ENCODE measurements at regions not wholly inside any gene's neighbourhood (a gene's known extent, or its start where the extent isn't known, plus 50 kb on each side); places are given as distances from the start of the nearest gene placed in this dataset.

- 50% methylated on average over 1 of the region's 2 CpGs for WGBS (ENCODE audit: insufficient coverage)
- no peak overlapping the region for H2AFZ ChIP-seq (ENCODE audit: insufficient read depth, low read depth, low read length, poor library complexity, severe bottlenecking)
- POLR2A ChIA-PET = no interaction called here
- no peaks in the 10 kb centered on the region for H4K20me1 ChIP-seq (ENCODE audit: control insufficient read depth, insufficient read depth, low read length, poor library complexity, severe bottlenecking)
- ATAC-seq (ENCODE audit: low read depth) (no peak), DNase-seq (no peak)
- no peaks in the 10 kb centered on the region for H3K27me3 ChIP-seq (replicated peaks in 1 of 4; ENCODE audit: control extremely low read depth in 1 of 4, control insufficient read depth in 3 of 4, insufficient read depth in 4 of 4, low read length in 3 of 4)
- Mint-ChIP-seq H3K27me3 (no peaks in the 10 kb centered on the region), H3K27ac (no peak overlapping the region), H3K4me3 (no peak overlapping the region), H3K4me1 (no peaks in the 10 kb centered on the region), H3K9me3 (ENCODE audit: insufficient read depth) (peaks cover under 1% of the 10 kb centered on the region)
- intact Hi-C loops (cut with micrococcal nuclease) = no loop called here
- no peak overlapping the region for H3K9ac ChIP-seq (ENCODE audit: low read length)
- H3K4me3 ChIP-seq (ENCODE audit: control extremely low read depth in 1 of 5, extremely low read depth in 1 of 5, insufficient read depth in 1 of 5, low read depth in 2 of 5, low read length in 4 of 5) = no peak overlapping the region
- no peak overlapping the region for H3K27ac ChIP-seq (ENCODE audit: low read length in 2 of 2)
- no peaks in the 10 kb centered on the region for H3K4me1 ChIP-seq (ENCODE audit: control insufficient read depth in 2 of 2, insufficient read depth in 2 of 2, low read length in 2 of 2)
- no peaks in the 10 kb centered on the region for H3K9me3 ChIP-seq (ENCODE audit: control extremely low read depth in 1 of 3, control insufficient read depth in 2 of 3, insufficient read depth in 1 of 3, low read length in 2 of 3)
- no peaks in the 10 kb centered on the region for H3K79me2 ChIP-seq (ENCODE audit: control insufficient read depth, insufficient read depth, low read length)
- H3K4me2 ChIP-seq (replicated peaks; ENCODE audit: low read depth, low read length, poor library complexity, severe bottlenecking) = no peak overlapping the region
- H3K36me3 ChIP-seq (replicated peaks in 1 of 2; ENCODE audit: control extremely low read depth in 1 of 2, control insufficient read depth in 1 of 2, extremely low read depth in 1 of 2, insufficient read depth in 2 of 2, low read length in 1 of 2) = no peaks in the 10 kb centered on the region
- TF ChIP-seq CTCF (IDR thresholded peaks at IDR 0.05) = no peak
- CTCF ChIA-PET = no interaction called here
These were observed 870.2 kb downstream of the C4orf33 start for GRCh38 chr4:129966175-129966574.

GRCh38 chr4:129968366-129968765 is 872.4 kb downstream of the C4orf33 start:
- intact Hi-C loops (cut with micrococcal nuclease) = no loop called here
- ChIA-PET POLR2A (no interaction called here), CTCF (no interaction called here)
- Mint-ChIP-seq H3K27ac (no peak overlapping the region), H3K27me3 (no peaks in the 10 kb centered on the region), H3K9me3 (ENCODE audit: insufficient read depth) (peaks cover 2% of the 10 kb centered on the region), H3K4me3 (no peak overlapping the region), H3K4me1 (no peaks in the 10 kb centered on the region)
- Histone ChIP-seq H3K27me3 (replicated peaks in 1 of 4; ENCODE audit: control extremely low read depth in 1 of 4, control insufficient read depth in 3 of 4, insufficient read depth in 4 of 4, low read length in 3 of 4) (no peaks in the 10 kb centered on the region), H3K4me2 (replicated peaks; ENCODE audit: low read depth, low read length, poor library complexity, severe bottlenecking) (no peak overlapping the region), H3K4me1 (ENCODE audit: control insufficient read depth in 2 of 2, insufficient read depth in 2 of 2, low read length in 2 of 2) (no peaks in the 10 kb centered on the region), H3K9me3 (ENCODE audit: control extremely low read depth in 1 of 3, control insufficient read depth in 2 of 3, insufficient read depth in 1 of 3, low read length in 2 of 3) (no peaks in the 10 kb centered on the region), H4K20me1 (ENCODE audit: control insufficient read depth, insufficient read depth, low read length, poor library complexity, severe bottlenecking) (no peaks in the 10 kb centered on the region), H3K36me3 (replicated peaks in 1 of 2; ENCODE audit: control extremely low read depth in 1 of 2, control insufficient read depth in 1 of 2, extremely low read depth in 1 of 2, insufficient read depth in 2 of 2, low read length in 1 of 2) (no peaks in the 10 kb centered on the region), H3K79me2 (ENCODE audit: control insufficient read depth, insufficient read depth, low read length) (no peaks in the 10 kb centered on the region), H3K27ac (ENCODE audit: low read length in 2 of 2) (no peak overlapping the region), H3K9ac (ENCODE audit: low read length) (no peak overlapping the region), H2AFZ (ENCODE audit: insufficient read depth, low read depth, low read length, poor library complexity, severe bottlenecking) (no peak overlapping the region), H3K4me3 (ENCODE audit: control extremely low read depth in 1 of 5, extremely low read depth in 1 of 5, insufficient read depth in 1 of 5, low read depth in 2 of 5, low read length in 4 of 5) (no peak overlapping the region)
- TF ChIP-seq CTCF (IDR thresholded peaks at IDR 0.05) (no peak), EZH2 (IDR thresholded peaks at IDR 0.05; ENCODE audit: borderline replicate concordance, insufficient read depth, low read depth, low read length, poor library complexity, severe bottlenecking) (no peak)
- no peak for DNase-seq
- no CpG with 5 or more reads among the region's 3 CpGs for WGBS (ENCODE audit: insufficient coverage)
- ATAC-seq (ENCODE audit: low read depth) = no peak

Data from B cell (primary cell).